ENCODE measurements at regions not wholly inside any gene's neighbourhood (a gene's known extent, or its start where the extent isn't known, plus 50 kb on each side); places are given as distances from the start of the nearest gene placed in this dataset.

DNA sequence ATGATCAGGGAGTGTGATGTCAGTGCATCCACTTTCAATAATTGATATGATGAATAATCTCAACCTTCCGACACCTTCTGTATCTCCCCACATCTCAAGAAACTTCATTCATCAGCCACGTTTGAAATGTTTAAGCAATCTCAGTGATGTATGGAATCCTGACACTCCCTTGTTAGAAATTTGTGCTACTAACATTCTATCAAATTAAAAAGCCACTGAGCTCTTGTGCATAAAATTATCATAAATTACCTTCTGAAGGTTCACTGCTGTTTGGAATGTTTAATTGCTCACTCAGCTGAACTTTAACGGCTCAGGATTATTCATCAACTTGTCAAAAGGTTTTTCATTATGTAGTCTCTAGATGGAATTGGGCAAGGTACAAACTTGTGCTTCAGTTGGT, 108.4 kb upstream of the DPH6 start:
- TF ChIP-seq, protein P1, sequence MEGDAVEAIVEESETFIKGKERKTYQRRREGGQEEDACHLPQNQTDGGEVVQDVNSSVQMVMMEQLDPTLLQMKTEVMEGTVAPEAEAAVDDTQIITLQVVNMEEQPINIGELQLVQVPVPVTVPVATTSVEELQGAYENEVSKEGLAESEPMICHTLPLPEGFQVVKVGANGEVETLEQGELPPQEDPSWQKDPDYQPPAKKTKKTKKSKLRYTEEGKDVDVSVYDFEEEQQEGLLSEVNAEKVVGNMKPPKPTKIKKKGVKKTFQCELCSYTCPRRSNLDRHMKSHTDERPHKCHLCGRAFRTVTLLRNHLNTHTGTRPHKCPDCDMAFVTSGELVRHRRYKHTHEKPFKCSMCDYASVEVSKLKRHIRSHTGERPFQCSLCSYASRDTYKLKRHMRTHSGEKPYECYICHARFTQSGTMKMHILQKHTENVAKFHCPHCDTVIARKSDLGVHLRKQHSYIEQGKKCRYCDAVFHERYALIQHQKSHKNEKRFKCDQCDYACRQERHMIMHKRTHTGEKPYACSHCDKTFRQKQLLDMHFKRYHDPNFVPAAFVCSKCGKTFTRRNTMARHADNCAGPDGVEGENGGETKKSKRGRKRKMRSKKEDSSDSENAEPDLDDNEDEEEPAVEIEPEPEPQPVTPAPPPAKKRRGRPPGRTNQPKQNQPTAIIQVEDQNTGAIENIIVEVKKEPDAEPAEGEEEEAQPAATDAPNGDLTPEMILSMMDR (IDR thresholded peaks at IDR 0.05; ENCODE audit: low read depth, low read length), result no peak
- no peak overlapping the region for H3K4me3 ChIP-seq (ENCODE audit: low read depth, low read length)

GRCh38 chr15:35657679-35658311, 111.8 kb upstream of the DPH6 start:
- H3K4me3 ChIP-seq (ENCODE audit: low read depth, low read length), result no peak overlapping the region
- TF ChIP-seq, protein P1 (IDR thresholded peaks at IDR 0.05; ENCODE audit: low read depth, low read length), result no peak

DNA sequence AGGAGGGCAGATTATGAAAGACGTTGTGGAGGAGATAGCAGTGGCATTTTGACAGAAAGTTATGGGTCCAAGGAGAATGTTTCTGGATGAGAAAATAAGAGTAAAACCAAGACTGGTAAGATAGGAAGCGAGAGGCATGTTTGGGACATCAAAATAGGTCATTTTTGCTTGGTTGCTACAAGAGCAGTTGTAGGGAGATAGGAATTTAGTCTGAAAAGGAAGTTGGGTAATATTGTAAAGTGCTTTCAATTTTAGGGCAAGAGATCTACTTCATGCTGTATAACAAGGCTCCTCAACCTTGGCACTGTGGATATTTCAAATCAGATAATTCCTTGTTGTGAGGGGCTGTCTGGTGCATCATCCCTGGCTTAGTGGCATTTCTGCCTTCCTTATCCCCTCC, 118.0 kb upstream of the DPH6 start:
- TF ChIP-seq, protein P1 (IDR thresholded peaks at IDR 0.05; ENCODE audit: low read depth, low read length), result no peak
- H3K4me3 ChIP-seq (ENCODE audit: low read depth, low read length), result no peak overlapping the region

- H3K4me3 ChIP-seq (ENCODE audit: low read depth, low read length), result no peak overlapping the region
Observed at GRCh38 chr15:35665896-35666536, 120.1 kb upstream of the DPH6 start.

DNA sequence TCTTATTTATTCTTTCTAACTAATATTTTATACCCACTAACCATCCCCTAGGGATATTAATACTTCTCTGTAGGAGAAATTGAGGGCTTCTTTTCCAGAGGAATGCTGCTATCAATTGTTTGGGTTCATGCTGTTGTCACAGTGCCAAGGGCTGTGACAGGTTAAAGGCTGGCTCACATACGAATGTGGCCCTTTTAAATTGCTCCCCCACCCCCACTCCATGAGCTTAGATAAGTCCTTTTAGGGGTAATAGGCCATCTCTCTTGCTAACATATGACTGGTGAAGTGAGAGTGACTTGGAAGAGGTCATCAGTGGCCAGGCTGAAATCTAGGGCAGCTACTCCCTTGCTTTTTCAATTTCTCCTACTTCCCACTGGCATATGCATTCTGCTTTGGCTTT, 121.9 kb upstream of the DPH6 start:
- TF ChIP-seq, protein P1 (IDR thresholded peaks at IDR 0.05; ENCODE audit: low read depth, low read length), result no peak
- H3K4me3 ChIP-seq (ENCODE audit: low read depth, low read length), result no peak overlapping the region

More at GRCh38 chr15:35665896-35666536, 120.1 kb upstream of the DPH6 start:
- TF ChIP-seq, protein P1 (IDR thresholded peaks at IDR 0.05; ENCODE audit: low read depth, low read length), result no peak

DNA sequence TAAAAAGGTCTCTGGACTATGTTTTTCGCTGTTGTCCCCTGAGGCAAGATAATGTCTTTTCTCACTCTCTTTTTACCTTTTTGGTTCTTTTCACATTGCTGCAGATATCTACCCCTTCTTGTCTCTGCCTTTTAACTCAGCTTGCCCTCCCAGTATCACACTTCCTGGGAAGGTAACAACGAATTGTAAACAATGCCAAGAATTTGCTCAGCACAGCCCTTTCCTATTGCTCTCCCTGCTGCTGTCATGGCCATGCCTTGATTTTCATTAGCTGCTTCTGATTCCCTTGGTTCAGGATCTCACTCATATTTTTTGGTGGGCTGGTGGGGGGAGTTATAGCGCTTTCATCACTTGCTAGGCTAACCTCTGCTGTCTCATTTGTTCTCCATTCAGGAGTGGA, 123.1 kb upstream of the DPH6 start:
- H3K4me3 ChIP-seq (ENCODE audit: low read depth, low read length), result no peak overlapping the region
- TF ChIP-seq, protein P1 (IDR thresholded peaks at IDR 0.05; ENCODE audit: low read depth, low read length), result no peak

DNA sequence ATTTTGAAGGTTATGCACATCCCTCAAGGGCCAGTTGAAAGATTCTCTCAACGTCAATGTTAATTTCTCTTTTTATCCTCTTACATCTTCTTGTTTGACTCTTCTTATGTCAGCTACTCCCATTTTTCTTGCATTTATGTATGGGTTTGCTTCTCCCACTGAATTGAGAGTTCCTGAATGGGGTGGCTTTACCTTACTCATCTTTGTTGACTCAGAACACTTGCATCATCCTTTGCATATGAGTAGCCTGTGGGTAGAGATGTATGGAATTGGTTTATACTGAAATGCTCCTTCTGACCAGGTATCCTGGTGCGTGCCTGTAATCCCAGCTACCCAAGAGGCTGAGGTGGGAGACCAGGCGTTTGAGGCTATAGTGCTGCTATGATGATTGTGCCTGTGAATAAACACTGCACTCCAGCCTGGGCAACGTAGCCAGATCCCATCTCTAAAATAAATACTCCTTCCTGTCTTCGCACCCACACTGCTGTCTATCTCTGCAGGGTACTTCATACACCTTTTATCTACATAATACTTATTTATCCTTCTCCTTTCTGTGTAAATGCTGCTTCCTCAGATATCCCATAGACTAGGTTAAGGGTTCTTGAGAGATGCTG, 123.6 kb upstream of the DPH6 start:
- TF ChIP-seq, protein P1 (IDR thresholded peaks at IDR 0.05; ENCODE audit: low read depth, low read length), result no peak
- H3K4me3 ChIP-seq (ENCODE audit: low read depth, low read length), result no peak overlapping the region

All from WI38 (cell line).